Smooth muscle cell (in vitro differentiated cells): ENCODE measurements at regions not wholly inside any gene's neighbourhood (a gene's known extent, or its start where the extent isn't known, plus 50 kb on each side); places are given as distances from the start of the nearest gene placed in this dataset.

ENCODE experiments used
- DNase-seq: peaks from one replicate; lab custom pipeline; 2025; ENCODE audit not compliant: unreplicated experiment; lab: John Stamatoyannopoulos, UW
- H2AFZ ChIP-seq: fragments of 200-600 bp; sonication (generic); 2 replicates; pipeline ENCODE4 v1.6.0; 2016; ENCODE audit warnings: antibody characterized with exemption, low read depth, mild to moderate bottlenecking
- H3F3A ChIP-seq: fragments of 200-600 bp; sonication (generic); 2 replicates; pipeline ENCODE4 v1.6.0; 2017; ENCODE audit warnings: antibody characterized with exemption, low read depth
- H3K27ac ChIP-seq: fragments of 200-600 bp; sonication (generic); 2 replicates; pipeline ENCODE4 v1.5.1; 2016; ENCODE audit warnings: low read depth, mild to moderate bottlenecking
- H3K27me3 ChIP-seq: fragments of 200-600 bp; sonication (generic); 2 replicates; pipeline ENCODE4 v1.6.1; 2016; ENCODE audit warnings: low read depth, mild to moderate bottlenecking
- H3K36me3 ChIP-seq: fragments of 200-600 bp; sonication (generic); 2 replicates; pipeline ENCODE4 v1.5.1; 2016; ENCODE audit warnings: low read depth
- H3K4me1 ChIP-seq: fragments of 200-600 bp; sonication (generic); 2 replicates; pipeline ENCODE4 v1.5.1; 2016; ENCODE audit warnings: low read depth
- H3K4me2 ChIP-seq: fragments of 200-600 bp; sonication (generic); 2 replicates; pipeline ENCODE4 v1.6.0; 2016; ENCODE audit warnings: mild to moderate bottlenecking
- H3K4me3 ChIP-seq: fragments of 200-600 bp; sonication (generic); 2 replicates; pipeline ENCODE4 v1.5.1; 2016; ENCODE audit warnings: mild to moderate bottlenecking
- H3K79me2 ChIP-seq: fragments of 200-600 bp; sonication (generic); 2 replicates; pipeline ENCODE4 v1.6.0; 2016; ENCODE audit warnings: low read depth, mild to moderate bottlenecking
- H3K9ac ChIP-seq: fragments of 200-600 bp; sonication (generic); 2 replicates; pipeline ENCODE4 v1.6.0; 2016; ENCODE audit warnings: low read depth
- H3K9me3 ChIP-seq: fragments of 200-600 bp; sonication (generic); replicated peaks from 2 replicates; pipeline ENCODE4 v1.5.1; 2016; ENCODE audit warnings: low read depth
- H4K20me1 ChIP-seq: fragments of 200-600 bp; sonication (generic); 2 replicates; pipeline ENCODE4 v1.6.0; 2016; ENCODE audit warnings: low read depth
- CTCF ChIP-seq: fragments of 200-600 bp; sonication (generic); IDR thresholded peaks from 2 replicates; pipeline ENCODE4 v1.5.1; 2017; ENCODE audit warnings: borderline replicate concordance, mild to moderate bottlenecking, antibody characterized with exemption; ENCODE audit not compliant: insufficient read depth, poor library complexity, severe bottlenecking
- WGBS: methylation state at CpG from one replicate; pipeline ENCODE4 v1.1.7; 2016; ENCODE audit warnings: low lambda C conversion rate; 5-methylcytosine and 5-hydroxymethylcytosine counted together

DNA sequence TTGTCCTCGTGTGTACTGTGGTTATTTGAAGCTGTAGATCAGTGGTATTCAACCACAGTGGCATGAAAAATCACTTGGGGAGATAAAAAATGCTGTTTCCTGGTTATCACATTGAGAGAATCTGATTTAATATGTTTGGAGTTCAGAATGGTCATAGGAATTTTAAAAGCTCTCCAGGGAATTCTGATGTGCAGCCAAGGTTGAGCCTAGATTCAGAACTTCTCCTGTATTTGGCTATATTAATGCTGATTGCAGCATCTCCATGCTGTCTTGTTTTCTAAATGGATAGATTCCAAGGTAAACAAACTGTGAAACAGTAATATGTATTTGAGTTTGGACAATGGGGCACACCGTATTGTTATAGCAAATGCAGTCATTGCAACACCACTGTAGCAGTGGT, 982.2 kb upstream of the FBXO33 start:
- Histone ChIP-seq H3K4me1 (no peaks in the 10 kb centered on the region), H3K9me3 (no peaks in the 10 kb centered on the region), H3K36me3 (no peaks in the 10 kb centered on the region), H3K4me2 (no peak overlapping the region), H3K27ac (no peak overlapping the region), H4K20me1 (no peaks in the 10 kb centered on the region), H3K79me2 (no peaks in the 10 kb centered on the region), H3K4me3 (no peak overlapping the region), H2AFZ (no peak overlapping the region), H3K27me3 (no peaks in the 10 kb centered on the region), H3K9ac (no peak overlapping the region), H3F3A (no peaks in the 10 kb centered on the region)
- WGBS = 90% methylated on average over 2 of the region's 2 CpGs
- no peak for TF ChIP-seq CTCF
- DNase-seq = no peak

DNA sequence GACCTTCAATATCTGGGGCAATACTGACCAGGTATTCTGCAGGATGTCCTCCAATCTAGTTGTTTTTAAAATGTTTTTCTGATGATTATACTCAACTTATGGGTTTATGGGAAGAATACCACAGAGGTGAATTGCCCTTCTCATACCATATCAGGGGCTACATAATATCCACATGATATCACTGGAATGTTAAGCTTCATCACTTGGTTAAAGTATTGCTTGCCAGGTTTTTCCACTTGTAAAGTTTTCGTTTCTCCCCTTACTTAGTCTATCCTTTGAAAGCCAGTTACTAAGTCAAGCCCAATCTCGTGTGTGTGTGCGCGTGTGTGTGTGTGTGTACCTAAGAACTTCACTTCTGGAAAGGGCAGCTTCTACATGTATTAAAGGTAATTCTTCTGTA, 980.9 kb upstream of the FBXO33 start:
- Histone ChIP-seq H3K79me2 (no peaks in the 10 kb centered on the region), H3K27ac (no peak overlapping the region), H3K4me1 (no peaks in the 10 kb centered on the region), H3K36me3 (no peaks in the 10 kb centered on the region), H3K4me3 (no peak overlapping the region), H3K4me2 (no peak overlapping the region), H3K9ac (no peak overlapping the region), H2AFZ (no peak overlapping the region), H3F3A (no peaks in the 10 kb centered on the region), H3K27me3 (no peaks in the 10 kb centered on the region), H4K20me1 (no peaks in the 10 kb centered on the region), H3K9me3 (no peaks in the 10 kb centered on the region)
- no peak for TF ChIP-seq CTCF
- no peak for DNase-seq
- WGBS = 71% methylated on average over 4 of the region's 4 CpGs

GRCh38 chr14:40410708-40411107, 978.5 kb upstream of the FBXO33 start:
- Histone ChIP-seq H3K36me3 (no peaks in the 10 kb centered on the region), H3K4me2 (no peak overlapping the region), H2AFZ (no peak overlapping the region), H3K27me3 (no peaks in the 10 kb centered on the region), H3F3A (no peaks in the 10 kb centered on the region), H3K9me3 (no peaks in the 10 kb centered on the region), H3K9ac (no peak overlapping the region), H3K27ac (no peak overlapping the region), H4K20me1 (no peaks in the 10 kb centered on the region), H3K79me2 (no peaks in the 10 kb centered on the region), H3K4me3 (no peak overlapping the region), H3K4me1 (no peaks in the 10 kb centered on the region)
- TF ChIP-seq CTCF = no peak
- DNase-seq = no peak

DNA sequence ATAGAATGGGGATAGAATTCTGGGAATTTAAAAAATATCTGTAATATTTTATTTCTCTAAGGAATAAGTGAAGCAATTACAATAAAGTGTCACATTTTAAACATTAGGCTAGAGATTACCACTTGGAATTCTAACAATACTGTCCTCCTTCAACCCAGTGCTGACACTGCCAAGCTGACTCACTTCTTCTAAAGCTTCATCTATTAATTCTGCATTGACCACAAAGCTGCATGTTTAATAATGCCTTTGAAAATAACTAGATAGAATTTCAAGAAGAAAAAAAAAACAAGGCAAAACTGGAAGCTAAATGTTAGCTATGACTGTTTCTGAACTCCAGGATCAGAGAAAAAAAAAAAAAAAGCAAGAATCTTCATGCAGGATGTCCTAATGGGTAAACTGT, 970.7 kb upstream of the FBXO33 start:
- Histone ChIP-seq H4K20me1 (no peaks in the 10 kb centered on the region), H3K27ac (no peak overlapping the region), H3K4me1 (peaks cover 5% of the 10 kb centered on the region), H3K36me3 (no peaks in the 10 kb centered on the region), H3K9me3 (no peaks in the 10 kb centered on the region), H3F3A (no peaks in the 10 kb centered on the region), H3K27me3 (no peaks in the 10 kb centered on the region), H3K4me3 (no peak overlapping the region), H2AFZ (no peak overlapping the region), H3K9ac (no peak overlapping the region), H3K79me2 (no peaks in the 10 kb centered on the region), H3K4me2 (peak overlapping the region; percentile 29)
- TF ChIP-seq CTCF = no peak
- no peak for DNase-seq
